ENCODE measurements at regions not wholly inside any gene's neighbourhood (a gene's known extent, or its start where the extent isn't known, plus 50 kb on each side); places are given as distances from the start of the nearest gene placed in this dataset.

- no peak for DNase-seq (ENCODE audit: extremely low read depth, low read depth)
Observed at GRCh38 chr15:27623149-27623548, 476.0 kb downstream of the OCA2 start.

- DNase-seq (ENCODE audit: extremely low read depth, low read depth), result no peak
Observed at GRCh38 chr15:27622371-27622770, 476.7 kb downstream of the OCA2 start.

DNA sequence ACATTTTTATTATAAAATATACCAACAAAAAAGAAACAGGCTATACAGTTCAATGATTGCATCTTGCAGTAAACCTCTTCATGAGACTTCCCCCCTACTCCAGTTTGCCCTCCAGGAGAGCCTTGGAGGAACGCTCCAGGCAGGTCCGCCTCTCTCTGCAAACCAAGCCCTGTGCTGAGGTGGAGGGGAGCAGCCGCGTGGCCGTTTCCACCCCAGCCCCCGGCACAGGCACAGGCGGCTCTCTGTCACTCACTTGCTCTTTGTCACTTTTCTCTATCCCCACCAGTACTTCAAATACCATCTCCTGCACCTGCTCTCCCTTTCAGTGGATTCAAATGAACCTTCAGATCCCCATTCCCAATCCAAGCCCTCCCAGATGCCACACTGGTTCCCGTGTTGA, 479.9 kb downstream of the OCA2 start:
- DNase-seq (ENCODE audit: extremely low read depth, low read depth), result no peak

DNA sequence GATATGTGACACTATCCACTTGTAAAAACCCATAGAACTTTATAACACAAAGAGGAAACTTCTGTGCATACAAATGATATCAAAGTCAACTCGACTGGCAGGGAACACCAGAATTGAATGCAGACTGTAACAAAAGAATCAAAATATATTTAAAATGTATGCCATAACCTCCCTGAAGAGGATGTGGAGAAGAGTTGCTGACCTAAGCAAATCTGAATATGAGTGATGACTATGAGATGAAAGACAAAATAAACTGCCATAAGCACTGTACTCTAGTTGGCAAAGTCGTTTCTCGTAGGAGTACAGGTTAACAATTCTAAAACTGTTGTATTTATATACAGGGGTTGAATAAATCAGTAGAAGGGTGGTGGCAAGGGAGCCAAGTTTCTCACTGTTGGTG, 482.1 kb downstream of the OCA2 start:
- DNase-seq (ENCODE audit: extremely low read depth, low read depth), result no peak

- no peak for DNase-seq (ENCODE audit: extremely low read depth, low read depth)
Observed at GRCh38 chr15:27608248-27608647, 490.9 kb downstream of the OCA2 start.

DNA sequence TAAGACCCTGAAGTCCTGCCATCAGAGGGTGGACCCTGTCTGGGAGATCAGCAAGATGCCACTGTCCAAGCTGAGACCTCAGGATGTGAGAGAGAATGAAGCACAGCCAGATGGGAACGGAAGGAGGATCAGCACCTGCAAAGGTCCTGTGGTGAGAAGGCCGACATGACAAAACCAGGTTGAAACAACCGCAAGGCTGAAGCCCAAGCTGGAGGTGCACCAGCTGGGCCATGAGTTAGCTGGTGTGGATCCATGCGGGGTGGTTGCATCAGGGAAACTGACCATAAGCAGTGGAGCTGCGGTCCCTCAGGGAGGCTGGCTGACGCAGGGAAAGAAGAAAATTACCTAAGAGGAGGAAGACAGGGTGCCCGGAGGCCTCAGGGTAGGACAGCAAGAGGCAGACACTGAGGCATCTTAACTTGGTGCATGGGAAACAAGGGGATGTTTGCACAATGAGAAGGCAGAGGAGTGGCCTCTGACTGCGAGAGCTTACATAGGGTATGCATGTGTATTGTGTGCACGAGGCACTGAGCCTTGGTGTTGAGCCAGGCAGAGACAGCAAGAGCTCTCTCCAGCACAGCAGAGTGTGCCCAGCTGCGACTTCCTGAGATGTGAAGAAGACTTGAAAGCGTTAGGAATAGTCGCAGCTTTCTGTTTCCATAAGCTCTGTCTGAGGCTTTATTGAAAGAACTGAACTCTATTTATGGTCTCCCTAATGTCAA, 497.7 kb downstream of the OCA2 start:
- peak; percentile 80 for DNase-seq (ENCODE audit: extremely low read depth, low read depth)

DNA sequence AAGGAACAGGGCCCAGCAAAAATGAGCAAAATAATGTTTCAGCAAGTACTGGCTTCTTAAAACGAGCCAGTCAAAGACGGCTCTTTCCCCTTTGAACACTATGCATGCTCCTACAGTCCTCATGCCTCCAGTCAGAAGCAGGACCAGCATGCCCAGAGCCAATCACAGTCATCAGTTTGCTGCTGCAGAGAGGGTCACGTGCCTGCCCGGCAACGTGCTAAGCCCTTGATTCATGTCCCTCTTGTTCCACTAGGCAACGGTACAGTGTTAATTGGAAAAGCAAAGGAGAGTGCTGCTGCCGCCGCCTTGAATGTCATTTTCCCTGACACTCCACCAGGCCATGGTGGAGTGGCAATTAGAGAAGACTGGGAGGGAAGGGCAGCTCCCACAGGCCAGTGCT, 500.1 kb downstream of the OCA2 start:
- no peak for DNase-seq (ENCODE audit: extremely low read depth, low read depth)

GRCh38 chr15:27598251-27599009, 500.7 kb downstream of the OCA2 start:
- DNase-seq (ENCODE audit: extremely low read depth, low read depth), result no peak

DNA sequence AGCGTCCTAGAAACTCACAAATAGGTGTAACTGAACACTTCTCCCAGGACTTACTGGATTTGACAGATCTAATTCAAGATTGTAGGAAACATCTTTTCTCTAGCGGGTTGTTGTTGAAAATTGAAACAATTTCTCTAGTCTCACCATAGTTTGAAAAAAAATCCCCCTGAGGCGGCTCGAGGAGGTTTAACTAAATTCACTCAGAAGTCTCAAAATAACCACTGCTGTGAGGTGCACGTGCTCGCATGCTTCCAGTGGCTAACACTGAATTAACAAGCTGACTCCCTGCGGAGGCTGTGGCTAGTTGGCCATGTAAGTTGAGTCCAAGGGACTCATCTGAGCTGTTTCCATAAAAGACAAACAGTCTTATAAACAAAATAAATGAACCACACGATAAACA, 503.9 kb downstream of the OCA2 start:
- no peak for DNase-seq (ENCODE audit: extremely low read depth, low read depth)

GRCh38 chr15:27592036-27592760, 506.9 kb downstream of the OCA2 start:
- peak; percentile 24 for DNase-seq (ENCODE audit: extremely low read depth, low read depth)
